Skin epidermis (tissue), 12 donors: ENCODE measurements at regions not wholly inside any gene's neighbourhood (a gene's known extent, or its start where the extent isn't known, plus 50 kb on each side); places are given as distances from the start of the nearest gene placed in this dataset.

Experiments
- H3K27ac ChIP-seq, 21 experiments: fragments of 200-600 bp; sonication (generic) in 11 of 21; one replicate each; pipeline ENCODE4 v1.5.0; 2020; ENCODE audit warnings: mild to moderate bottlenecking in 3 of 21, inconsistent platforms in 2 of 21, moderate library complexity in 2 of 21
- H3K4me3 ChIP-seq, 7 experiments: fragments of 200-600 bp; sonication (generic) in 2 of 7; one replicate each; pipeline ENCODE4 v1.5.0; 2020; ENCODE audit warnings: inconsistent platforms in 2 of 7, mild to moderate bottlenecking in 2 of 7, moderate library complexity in 1 of 7

- no peak overlapping the region for H3K4me3 ChIP-seq
Measured at GRCh38 chr2:128868686-128869551, 550.3 kb upstream of the HS6ST1 start.

GRCh38 chr2:128874608-128875007 is 555.9 kb upstream of the HS6ST1 start:
- H3K4me3 ChIP-seq, result no peak overlapping the region
- no peak overlapping the region for H3K27ac ChIP-seq

More at GRCh38 chr2:128868686-128869551, 550.3 kb upstream of the HS6ST1 start:
- H3K27ac ChIP-seq, result peak overlapping the region in 1 of 21 experiments; percentile 29

GRCh38 chr2:128876986-128877983 is 558.6 kb upstream of the HS6ST1 start:
- Histone ChIP-seq H3K27ac (no peak overlapping the region), H3K4me3 (no peak overlapping the region)

GRCh38 chr2:128879161-128879560 is 560.5 kb upstream of the HS6ST1 start:
- Histone ChIP-seq H3K4me3 (no peak overlapping the region), H3K27ac (no peak overlapping the region)

GRCh38 chr2:128894896-128895295 is 576.2 kb upstream of the HS6ST1 start:
- no peak overlapping the region for H3K27ac ChIP-seq
- H3K4me3 ChIP-seq, result no peak overlapping the region

- H3K27ac ChIP-seq, result no peak overlapping the region
- no peak overlapping the region for H3K4me3 ChIP-seq
Measured at GRCh38 chr2:128901572-128902391, 583.1 kb upstream of the HS6ST1 start.

GRCh38 chr2:128903637-128904036 is 585.0 kb upstream of the HS6ST1 start:
- no peak overlapping the region for H3K27ac ChIP-seq
- H3K4me3 ChIP-seq, result no peak overlapping the region

- Histone ChIP-seq H3K27ac (no peak overlapping the region), H3K4me3 (no peak overlapping the region)
Measured at GRCh38 chr2:128911276-128911675, 592.6 kb upstream of the HS6ST1 start.

- no peak overlapping the region for H3K4me3 ChIP-seq
- no peak overlapping the region for H3K27ac ChIP-seq
Measured at GRCh38 chr2:128914320-128914719, 595.7 kb upstream of the HS6ST1 start.

GRCh38 chr2:128921751-128922150 is 603.1 kb upstream of the HS6ST1 start:
- no peak overlapping the region for H3K27ac ChIP-seq
- H3K4me3 ChIP-seq, result no peak overlapping the region

- Histone ChIP-seq H3K27ac (no peak overlapping the region), H3K4me3 (no peak overlapping the region)
Measured at GRCh38 chr2:128922154-128922553, 603.5 kb upstream of the HS6ST1 start.

- Histone ChIP-seq H3K4me3 (no peak overlapping the region), H3K27ac (no peak overlapping the region)
Measured at GRCh38 chr2:128925631-128926030, 607.0 kb upstream of the HS6ST1 start.

- no peak overlapping the region for H3K27ac ChIP-seq
- H3K4me3 ChIP-seq, result no peak overlapping the region
Measured at GRCh38 chr2:128930101-128930500, 611.4 kb upstream of the HS6ST1 start.

GRCh38 chr2:128940378-128940777 is 621.7 kb upstream of the HS6ST1 start:
- Histone ChIP-seq H3K4me3 (no peak overlapping the region), H3K27ac (no peak overlapping the region)

GRCh38 chr2:128941751-128942150 is 623.1 kb upstream of the HS6ST1 start:
- no peak overlapping the region for H3K4me3 ChIP-seq
- H3K27ac ChIP-seq, result no peak overlapping the region

- Histone ChIP-seq H3K4me3 (no peak overlapping the region), H3K27ac (no peak overlapping the region)
Measured at GRCh38 chr2:128949360-128949759, 630.7 kb upstream of the HS6ST1 start.

GRCh38 chr2:128950758-128951157 is 632.1 kb upstream of the HS6ST1 start:
- Histone ChIP-seq H3K4me3 (no peak overlapping the region), H3K27ac (no peak overlapping the region)

- H3K27ac ChIP-seq, result no peak overlapping the region
- no peak overlapping the region for H3K4me3 ChIP-seq
Measured at GRCh38 chr2:128958241-128958640, 639.6 kb upstream of the HS6ST1 start.

GRCh38 chr2:128967646-128968045 is 649.0 kb upstream of the HS6ST1 start:
- Histone ChIP-seq H3K27ac (no peak overlapping the region), H3K4me3 (no peak overlapping the region)

GRCh38 chr2:128969374-128969773 is 650.7 kb upstream of the HS6ST1 start:
- no peak overlapping the region for H3K27ac ChIP-seq
- H3K4me3 ChIP-seq, result no peak overlapping the region
